NCI-H1092 treated with DMSO at 0.1 percent for 48 hours (cell line): ENCODE measurements at regions not wholly inside any gene's neighbourhood (a gene's known extent, or its start where the extent isn't known, plus 50 kb on each side); places are given as distances from the start of the nearest gene placed in this dataset.

Experiments used
- DNase-seq: peaks from one replicate; lab custom pipeline; 2025; lab: John Stamatoyannopoulos, UW

DNA sequence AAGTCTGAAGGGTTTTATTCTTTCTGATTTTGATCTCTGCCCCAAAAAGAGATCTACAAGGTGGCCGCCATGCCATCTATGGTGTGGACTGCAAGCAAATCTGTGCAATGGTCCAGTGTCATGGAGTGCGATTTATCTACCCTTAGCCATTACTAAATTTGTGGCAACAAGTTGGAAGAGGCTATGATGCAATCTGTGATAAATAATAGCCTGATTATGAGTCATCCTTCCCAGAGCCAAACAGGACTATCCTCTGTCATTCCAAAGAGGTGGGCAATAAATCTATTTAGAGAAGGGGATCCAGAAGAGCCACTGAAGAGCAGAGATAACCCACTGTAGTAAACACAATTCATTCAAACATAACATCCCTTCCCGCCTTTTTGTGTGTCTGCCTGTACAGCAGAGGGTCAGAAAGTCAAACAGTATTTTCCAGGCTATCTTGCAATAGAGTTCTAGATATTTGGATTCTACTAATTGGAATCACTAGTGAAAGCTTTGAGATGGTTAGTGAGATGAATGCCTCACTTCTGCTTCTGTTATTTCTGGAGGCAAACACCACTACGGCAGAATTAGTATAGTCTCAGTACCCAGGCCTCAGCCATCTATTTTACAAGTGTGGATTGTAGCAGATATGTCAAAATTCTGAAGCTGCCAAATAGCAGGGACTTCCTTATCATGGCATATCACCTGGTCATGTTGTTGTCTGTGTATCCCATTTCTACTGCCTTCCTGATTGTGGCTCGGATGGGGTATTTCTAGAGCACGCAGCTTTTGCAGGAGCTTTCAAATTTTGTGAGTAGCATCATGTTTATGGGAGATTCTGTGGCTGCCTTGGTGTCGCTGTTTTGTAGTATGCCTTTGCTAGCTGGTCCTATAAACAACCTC, 192.0 kb downstream of the SMIM20 start:
- no peak for DNase-seq

DNA sequence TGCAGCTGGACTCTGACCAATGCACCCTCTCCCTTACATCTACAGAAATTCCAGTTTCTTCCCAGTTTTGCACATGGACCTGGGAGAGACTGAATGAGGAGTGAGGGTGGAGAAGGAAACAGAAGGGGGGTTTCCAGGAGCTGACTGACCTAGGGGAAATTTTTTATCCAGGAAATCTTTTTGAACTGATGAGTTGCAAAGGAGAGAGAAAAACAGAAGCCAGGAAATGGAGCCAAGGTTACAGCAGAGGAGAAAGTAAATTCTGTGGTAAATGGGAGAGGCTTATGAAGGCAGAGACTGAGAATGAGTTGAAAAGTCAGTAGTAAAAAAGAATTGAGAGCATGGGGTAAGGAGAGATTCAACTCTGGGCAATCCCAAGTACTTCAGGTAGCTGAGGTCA, 192.8 kb downstream of the SMIM20 start:
- DNase-seq: no peak

GRCh38 chr4:26108054-26108453, 194.0 kb downstream of the SMIM20 start:
- DNase-seq: no peak

- DNase-seq: no peak
These were observed 196.5 kb downstream of the SMIM20 start for GRCh38 chr4:26110493-26110892.

- DNase-seq: no peak
These were observed 199.4 kb downstream of the SMIM20 start for GRCh38 chr4:26113339-26113940.

DNA sequence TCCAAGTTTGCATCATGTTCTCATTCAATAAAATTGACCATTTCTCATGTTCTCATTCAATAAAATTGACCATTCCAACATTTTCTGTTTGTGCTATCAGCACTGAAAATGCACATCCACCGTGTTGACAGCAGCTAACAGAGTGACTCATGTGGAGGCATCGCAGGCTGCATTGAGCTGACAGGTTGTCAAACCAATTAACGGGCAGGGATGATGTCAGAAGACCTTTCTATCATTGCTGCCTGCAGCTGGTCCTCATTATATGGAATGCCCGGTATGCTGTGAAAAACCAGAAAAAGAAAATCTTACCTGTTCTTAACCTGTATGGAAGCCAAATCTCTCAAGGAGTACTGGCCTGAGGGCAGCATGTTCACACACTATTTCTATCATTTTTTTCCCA, 202.0 kb downstream of the SMIM20 start:
- no peak for DNase-seq

- DNase-seq: no peak
These were observed 200.6 kb upstream of the RBPJ start for GRCh38 chr4:26120098-26120825.

DNA sequence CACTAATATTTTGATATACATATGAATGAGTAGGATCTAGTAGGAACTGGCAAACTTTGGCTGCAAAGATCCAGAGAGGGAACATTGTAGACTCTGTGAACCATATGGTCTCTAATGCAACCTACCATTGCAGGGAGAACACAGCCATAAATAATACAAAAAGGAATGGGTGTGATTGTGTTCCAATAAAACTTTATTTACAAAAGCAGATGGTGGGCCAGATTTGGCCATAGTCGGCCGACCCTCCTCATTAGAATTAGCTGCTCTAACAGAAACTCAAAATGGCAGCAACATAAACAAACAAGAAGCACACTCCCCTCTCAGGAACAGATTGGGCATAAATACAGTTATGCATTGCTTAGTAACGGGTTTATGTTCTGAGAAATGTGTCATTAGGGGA, 198.1 kb upstream of the RBPJ start:
- DNase-seq: no peak

- DNase-seq: no peak
These were observed 196.0 kb upstream of the RBPJ start for GRCh38 chr4:26124753-26125321.

- DNase-seq: no peak
These were observed 194.6 kb upstream of the RBPJ start for GRCh38 chr4:26126143-26126718.

- no peak for DNase-seq
These were observed 193.8 kb upstream of the RBPJ start for GRCh38 chr4:26126994-26127393.

GRCh38 chr4:26127851-26128337, 192.9 kb upstream of the RBPJ start:
- DNase-seq: peak; percentile 55

DNA sequence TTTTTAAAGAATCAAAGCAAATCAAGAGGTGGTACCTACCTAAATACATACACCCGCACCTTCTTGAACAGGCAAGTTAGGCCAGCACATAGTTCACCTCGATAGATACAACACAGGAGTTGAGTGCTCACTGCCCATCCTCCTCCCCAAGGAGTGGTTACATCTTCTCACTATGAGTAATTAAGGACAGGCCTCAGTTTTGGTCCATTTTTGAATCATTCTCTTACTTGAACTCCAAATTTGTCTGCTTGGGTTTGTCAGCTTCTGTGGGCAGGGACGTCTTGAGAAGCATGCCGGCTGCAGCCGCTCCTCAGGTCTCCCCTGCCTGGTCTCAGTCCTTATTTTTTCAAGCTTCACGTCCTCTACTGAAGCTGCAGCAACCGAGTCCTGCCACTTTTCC, 190.6 kb upstream of the RBPJ start:
- DNase-seq: no peak

DNA sequence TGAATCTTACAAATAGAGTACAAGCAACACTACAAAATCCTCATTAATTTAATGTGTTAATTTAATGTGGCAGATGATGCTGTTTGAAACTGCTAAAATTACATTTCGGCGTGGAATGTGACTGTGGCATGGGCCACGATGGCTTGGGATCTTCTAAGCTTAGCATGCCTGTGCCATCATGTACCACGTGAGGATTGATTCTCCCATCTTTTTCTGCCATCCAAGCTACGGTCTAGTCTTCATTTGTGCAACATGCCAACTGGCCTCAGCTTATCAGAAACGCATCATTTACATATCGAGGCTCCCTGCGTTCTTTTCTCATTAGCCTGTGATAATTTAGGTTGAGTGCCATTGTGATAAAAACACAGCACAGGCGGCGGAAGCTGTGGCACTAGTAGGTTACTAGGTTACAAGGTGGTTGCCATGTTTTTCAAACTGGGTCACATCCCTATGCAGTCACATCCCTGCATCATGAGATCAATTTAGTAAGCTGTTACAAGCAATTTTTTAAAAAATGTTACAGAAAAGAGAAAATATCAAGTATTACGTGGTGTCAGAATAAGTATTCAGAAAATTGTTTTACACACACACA, 189.9 kb upstream of the RBPJ start:
- no peak for DNase-seq

GRCh38 chr4:26131711-26132110, 189.1 kb upstream of the RBPJ start:
- no peak for DNase-seq

DNA sequence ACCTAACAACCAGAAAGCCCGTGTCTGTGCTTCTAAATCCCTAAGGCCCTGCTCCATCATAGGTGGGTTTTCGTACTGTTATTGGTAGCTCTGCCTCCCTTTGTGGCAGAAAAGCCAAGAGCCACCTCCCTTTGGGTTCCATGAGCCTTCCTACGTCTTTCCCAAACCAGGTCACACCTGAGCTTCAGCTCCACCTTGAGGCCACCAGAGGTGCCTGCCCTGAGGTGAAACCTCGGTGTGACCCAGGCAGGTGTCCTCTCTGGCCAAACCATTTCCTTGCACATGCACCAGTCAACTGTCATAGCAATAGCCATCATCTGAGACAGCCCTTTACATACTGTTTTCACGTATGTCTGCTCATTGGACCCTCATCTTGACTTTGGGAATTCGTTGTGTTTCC, 188.0 kb upstream of the RBPJ start:
- DNase-seq: no peak

DNA sequence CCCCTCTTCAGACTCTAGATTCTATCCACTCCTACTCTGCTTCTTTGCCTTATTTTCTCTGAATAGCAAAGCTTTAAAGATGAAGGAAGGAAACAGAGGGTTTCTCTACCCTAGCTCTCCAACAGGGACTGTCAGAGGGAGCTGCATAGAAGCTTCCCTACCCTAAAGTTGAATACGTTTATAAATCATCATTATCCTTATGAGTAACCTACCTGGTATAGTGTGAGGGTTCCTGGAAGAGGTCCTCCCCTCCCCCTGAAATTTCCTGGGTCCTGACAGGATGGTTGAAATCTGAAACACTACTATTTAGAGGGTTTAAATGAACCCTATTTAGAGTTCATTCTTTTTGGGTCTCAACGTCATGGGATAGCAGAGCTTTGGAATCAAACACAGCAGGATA, 187.0 kb upstream of the RBPJ start:
- DNase-seq: no peak

DNA sequence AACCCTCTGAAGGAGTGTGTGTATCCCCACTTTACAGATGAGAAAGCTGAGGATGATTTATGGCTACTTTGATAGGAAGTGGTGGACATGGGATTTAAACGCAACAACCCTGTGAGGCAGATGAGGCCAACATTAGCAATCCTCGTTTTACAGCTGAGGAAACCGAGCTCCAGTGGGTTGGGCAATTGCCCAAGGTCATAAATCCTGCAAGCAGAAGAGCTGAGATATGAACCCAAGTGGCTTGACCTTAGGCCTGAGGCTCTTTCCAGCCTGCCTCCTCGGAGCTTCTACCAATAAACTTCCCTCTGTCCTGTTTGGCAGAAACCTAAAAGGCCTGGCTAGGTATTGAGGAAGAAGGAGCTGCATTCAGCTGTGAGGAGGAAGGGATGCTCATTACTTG, 185.5 kb upstream of the RBPJ start:
- no peak for DNase-seq

DNA sequence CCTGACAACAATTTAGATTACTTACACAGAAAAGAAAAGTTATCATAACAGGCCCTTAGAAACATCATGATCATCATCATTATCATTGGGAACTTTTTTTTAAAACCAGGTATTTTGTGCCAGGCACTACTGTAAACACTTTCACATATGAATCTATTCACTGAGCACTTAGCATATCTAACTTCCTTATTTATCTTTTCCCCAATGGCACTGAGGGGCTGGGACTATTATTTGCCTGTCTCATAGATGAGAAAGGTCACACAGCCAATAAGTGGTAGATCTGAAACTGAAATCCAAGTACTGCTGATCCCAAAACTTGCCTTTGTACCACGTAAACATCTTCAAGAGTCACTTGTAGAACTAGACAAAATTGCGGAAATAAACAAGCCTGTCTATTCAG, 184.2 kb upstream of the RBPJ start:
- no peak for DNase-seq

- DNase-seq: no peak
These were observed 183.5 kb upstream of the RBPJ start for GRCh38 chr4:26137288-26137687.

DNA sequence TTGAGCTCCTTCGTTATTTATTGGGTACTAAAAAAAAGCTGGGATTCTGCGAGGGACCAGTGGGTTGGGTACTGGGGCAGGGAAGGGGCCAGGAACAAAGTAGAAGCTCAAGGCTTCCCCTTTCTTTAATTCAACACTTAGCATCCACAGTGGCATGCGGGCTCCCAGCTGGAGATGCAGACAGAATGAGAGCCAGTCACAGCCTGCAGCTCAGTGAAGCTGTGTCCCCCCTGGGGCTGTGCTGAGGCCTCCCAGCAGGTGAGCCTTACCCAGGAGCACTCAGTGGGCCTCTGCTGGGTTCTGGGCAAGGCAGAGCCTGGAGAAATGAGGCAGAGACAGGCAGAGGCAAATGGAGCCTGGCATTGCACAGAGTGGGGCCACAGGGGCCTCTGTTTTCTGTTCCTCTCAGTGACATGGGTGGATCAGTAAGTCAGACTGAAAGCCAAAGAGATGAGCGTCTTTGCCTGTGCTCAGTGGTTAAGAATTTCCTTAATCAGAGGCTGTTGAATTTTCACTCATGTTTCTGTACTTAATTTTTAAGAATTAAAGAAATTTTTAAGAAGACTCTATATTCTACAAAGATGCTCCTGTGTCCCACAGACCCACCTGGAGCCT, 181.4 kb upstream of the RBPJ start:
- no peak for DNase-seq
